ENCODE measurements at regions not wholly inside any gene's neighbourhood (a gene's known extent, or its start where the extent isn't known, plus 50 kb on each side); places are given as distances from the start of the nearest gene placed in this dataset.

- Histone ChIP-seq H3K9ac (ENCODE audit: low read length) (no peak overlapping the region), H3K27me3 (replicated peaks in 1 of 4; ENCODE audit: control extremely low read depth in 1 of 4, control insufficient read depth in 3 of 4, insufficient read depth in 4 of 4, low read length in 3 of 4) (no peaks in the 10 kb centered on the region), H3K4me1 (ENCODE audit: control insufficient read depth in 2 of 2, insufficient read depth in 2 of 2, low read length in 2 of 2) (no peaks in the 10 kb centered on the region), H3K4me2 (replicated peaks; ENCODE audit: low read depth, low read length, poor library complexity, severe bottlenecking) (no peak overlapping the region), H3K27ac (ENCODE audit: low read length in 2 of 2) (no peak overlapping the region), H2AFZ (ENCODE audit: insufficient read depth, low read depth, low read length, poor library complexity, severe bottlenecking) (no peak overlapping the region), H3K4me3 (ENCODE audit: control extremely low read depth in 1 of 5, extremely low read depth in 1 of 5, insufficient read depth in 1 of 5, low read depth in 2 of 5, low read length in 4 of 5) (no peak overlapping the region), H3K36me3 (replicated peaks in 1 of 2; ENCODE audit: control extremely low read depth in 1 of 2, control insufficient read depth in 1 of 2, extremely low read depth in 1 of 2, insufficient read depth in 2 of 2, low read length in 1 of 2) (no peaks in the 10 kb centered on the region), H3K9me3 (ENCODE audit: control extremely low read depth in 1 of 3, control insufficient read depth in 2 of 3, insufficient read depth in 1 of 3, low read length in 2 of 3) (peaks cover 0 to 7% (median 0%) of the 10 kb centered on the region in 3 donors), H4K20me1 (ENCODE audit: control insufficient read depth, insufficient read depth, low read length, poor library complexity, severe bottlenecking) (no peaks in the 10 kb centered on the region), H3K79me2 (ENCODE audit: control insufficient read depth, insufficient read depth, low read length) (no peaks in the 10 kb centered on the region)
- ChIA-PET CTCF (no interaction called here), POLR2A (no interaction called here)
- intact Hi-C loops (cut with micrococcal nuclease): no loop called here
- TF ChIP-seq CTCF (IDR thresholded peaks at IDR 0.05): no peak
- no peak overlapping the region for H3K4me3 Mint-ChIP-seq
- no CpG with 5 or more reads among the region's 2 CpGs for WGBS (ENCODE audit: insufficient coverage)
- H3K27me3 Mint-ChIP-seq: peaks cover 14% of the 10 kb centered on the region
- ATAC-seq (ENCODE audit: low read depth) (no peak), DNase-seq (no peak)
- no peaks in the 10 kb centered on the region for H3K4me1 Mint-ChIP-seq
- H3K9me3 Mint-ChIP-seq (ENCODE audit: insufficient read depth): no peaks in the 10 kb centered on the region
- no peak overlapping the region for H3K27ac Mint-ChIP-seq
These were observed 1081.7 kb upstream of the FANCL start for GRCh38 chr2:59322870-59323269.

GRCh38 chr2:59322005-59322404, 1080.9 kb upstream of the FANCL start:
- Mint-ChIP-seq H3K4me1 (no peaks in the 10 kb centered on the region), H3K9me3 (ENCODE audit: insufficient read depth) (no peaks in the 10 kb centered on the region), H3K27ac (no peak overlapping the region), H3K4me3 (no peak overlapping the region), H3K27me3 (peaks cover 14% of the 10 kb centered on the region)
- CTCF ChIA-PET: no interaction called here
- ATAC-seq (ENCODE audit: low read depth): no peak
- no peaks in the 10 kb centered on the region for H4K20me1 ChIP-seq (ENCODE audit: control insufficient read depth, insufficient read depth, low read length, poor library complexity, severe bottlenecking)
- no peak overlapping the region for H3K4me2 ChIP-seq (replicated peaks; ENCODE audit: low read depth, low read length, poor library complexity, severe bottlenecking)
- no peaks in the 10 kb centered on the region for H3K36me3 ChIP-seq (replicated peaks in 1 of 2; ENCODE audit: control extremely low read depth in 1 of 2, control insufficient read depth in 1 of 2, extremely low read depth in 1 of 2, insufficient read depth in 2 of 2, low read length in 1 of 2)
- no peaks in the 10 kb centered on the region for H3K27me3 ChIP-seq (replicated peaks in 1 of 4; ENCODE audit: control extremely low read depth in 1 of 4, control insufficient read depth in 3 of 4, insufficient read depth in 4 of 4, low read length in 3 of 4)
- no peaks in the 10 kb centered on the region for H3K79me2 ChIP-seq (ENCODE audit: control insufficient read depth, insufficient read depth, low read length)
- TF ChIP-seq CTCF (IDR thresholded peaks at IDR 0.05) (no peak), EZH2 (IDR thresholded peaks at IDR 0.05; ENCODE audit: borderline replicate concordance, insufficient read depth, low read depth, low read length, poor library complexity, severe bottlenecking) (no peak)
- no peak overlapping the region for H3K9ac ChIP-seq (ENCODE audit: low read length)
- POLR2A ChIA-PET: no interaction called here
- DNase-seq: no peak
- H2AFZ ChIP-seq (ENCODE audit: insufficient read depth, low read depth, low read length, poor library complexity, severe bottlenecking): no peak overlapping the region
- WGBS (ENCODE audit: insufficient coverage): no CpG with 5 or more reads among the region's 7 CpGs
- peaks cover 0 to 7% (median 0%) of the 10 kb centered on the region in 3 donors for H3K9me3 ChIP-seq (ENCODE audit: control extremely low read depth in 1 of 3, control insufficient read depth in 2 of 3, insufficient read depth in 1 of 3, low read length in 2 of 3)
- no peak overlapping the region for H3K27ac ChIP-seq (ENCODE audit: low read length in 2 of 2)
- no peaks in the 10 kb centered on the region for H3K4me1 ChIP-seq (ENCODE audit: control insufficient read depth in 2 of 2, insufficient read depth in 2 of 2, low read length in 2 of 2)
- intact Hi-C loops (cut with micrococcal nuclease): no loop called here
- H3K4me3 ChIP-seq (ENCODE audit: control extremely low read depth in 1 of 5, extremely low read depth in 1 of 5, insufficient read depth in 1 of 5, low read depth in 2 of 5, low read length in 4 of 5): no peak overlapping the region
